ENCODE measurements at regions not wholly inside any gene's neighbourhood (a gene's known extent, or its start where the extent isn't known, plus 50 kb on each side); places are given as distances from the start of the nearest gene placed in this dataset.
A peak's percentile ranks its signal among the peaks of the same experiment; 100 is the strongest.
"Not testable (repeated sequence)": the region's sequence is repeated elsewhere in the genome, so short reads cannot be mapped to it uniquely, and the experiment has no call there.

- no peak for DNase-seq
Observed at GRCh38 chr14:28298156-28298555, 468.4 kb upstream of the FOXG1 start.

DNA sequence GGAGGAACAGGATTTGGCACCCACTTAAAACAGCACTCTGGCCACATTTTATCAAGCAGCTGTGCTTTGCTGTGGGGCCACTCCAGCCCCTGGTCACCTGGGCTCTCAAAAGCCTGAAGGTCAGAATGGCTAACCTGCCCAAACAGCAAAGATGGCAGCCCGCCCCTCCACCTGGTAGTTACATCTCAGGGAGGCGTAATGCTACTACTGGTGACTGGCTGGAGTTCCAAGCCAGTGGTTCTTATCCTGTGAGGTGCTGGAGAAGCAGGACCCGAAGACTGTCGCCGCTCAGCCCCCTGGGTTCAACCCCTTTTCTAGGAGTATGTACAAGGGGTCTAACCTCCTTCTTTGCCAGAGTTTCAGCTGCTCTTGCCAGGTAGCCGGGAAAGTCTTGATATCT, 467.4 kb upstream of the FOXG1 start:
- DNase-seq: no peak

- no peak for DNase-seq
Observed at GRCh38 chr14:28300356-28300755, 466.2 kb upstream of the FOXG1 start.

GRCh38 chr14:28301179-28301578, 465.4 kb upstream of the FOXG1 start:
- no peak for DNase-seq

DNA sequence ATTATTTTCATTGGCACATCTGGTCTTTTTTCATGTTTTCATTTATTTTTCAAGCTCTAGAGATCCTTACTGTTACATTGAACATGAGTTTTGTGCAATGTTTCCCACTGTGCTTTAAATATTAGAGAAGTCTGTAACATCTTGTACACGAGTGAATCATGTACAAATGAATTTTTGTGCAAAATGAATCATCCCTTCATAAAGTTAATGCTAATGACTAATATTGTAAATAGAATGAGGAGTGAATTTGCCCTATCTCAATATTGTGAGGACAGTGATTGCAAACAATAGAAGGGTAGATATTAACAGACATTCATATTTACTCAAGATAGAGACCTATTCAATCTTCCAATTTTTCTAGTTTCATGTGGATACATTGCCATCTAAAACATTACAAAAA, 463.3 kb upstream of the FOXG1 start:
- no peak for DNase-seq

- DNase-seq: no peak
Observed at GRCh38 chr14:28305938-28306337, 460.6 kb upstream of the FOXG1 start.

DNA sequence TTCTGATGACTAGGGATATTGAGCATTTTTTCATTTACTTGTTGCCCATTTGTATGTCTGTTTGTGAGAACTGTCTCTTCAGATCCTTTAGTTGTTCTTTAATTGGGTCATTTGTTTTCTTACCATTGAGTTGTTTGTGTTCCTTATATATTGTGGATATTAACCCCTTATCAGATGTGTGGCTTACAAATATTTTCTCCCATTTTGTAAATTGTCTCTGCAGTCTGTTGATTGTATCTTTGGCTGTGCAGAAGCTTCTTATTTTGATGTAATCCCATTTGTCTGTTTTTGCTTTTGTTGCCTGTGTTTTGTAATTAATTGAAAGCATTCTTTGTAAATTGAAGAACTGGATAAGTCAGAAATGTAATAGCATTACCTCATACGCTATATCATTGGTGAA, 459.1 kb upstream of the FOXG1 start:
- no peak for DNase-seq

DNA sequence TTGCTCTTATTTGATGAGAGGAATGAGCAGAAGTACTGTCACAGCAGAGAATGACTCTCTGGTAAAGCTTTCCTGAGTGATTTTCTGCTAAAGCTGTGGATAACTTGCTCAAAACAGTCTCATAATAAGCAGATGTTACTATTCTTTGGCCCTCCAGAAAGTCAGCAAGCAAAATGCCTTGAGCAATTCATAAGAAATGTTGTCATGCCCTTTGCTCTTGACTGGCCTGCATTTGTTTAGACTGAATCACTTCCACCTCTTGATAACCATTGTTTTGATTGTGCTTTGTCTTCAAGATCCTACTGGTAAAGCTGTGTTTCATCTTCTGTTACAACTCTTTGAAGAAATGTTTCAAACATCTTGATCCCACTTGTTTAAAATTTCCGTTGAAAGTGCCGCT, 457.9 kb upstream of the FOXG1 start:
- DNase-seq: no peak

GRCh38 chr14:28317890-28318675, 448.5 kb upstream of the FOXG1 start:
- DNase-seq: not testable (repeated sequence)

GRCh38 chr14:28321475-28322244, 444.9 kb upstream of the FOXG1 start:
- DNase-seq: no peak

- no peak for DNase-seq
Observed at GRCh38 chr14:28323366-28323765, 443.2 kb upstream of the FOXG1 start.

DNA sequence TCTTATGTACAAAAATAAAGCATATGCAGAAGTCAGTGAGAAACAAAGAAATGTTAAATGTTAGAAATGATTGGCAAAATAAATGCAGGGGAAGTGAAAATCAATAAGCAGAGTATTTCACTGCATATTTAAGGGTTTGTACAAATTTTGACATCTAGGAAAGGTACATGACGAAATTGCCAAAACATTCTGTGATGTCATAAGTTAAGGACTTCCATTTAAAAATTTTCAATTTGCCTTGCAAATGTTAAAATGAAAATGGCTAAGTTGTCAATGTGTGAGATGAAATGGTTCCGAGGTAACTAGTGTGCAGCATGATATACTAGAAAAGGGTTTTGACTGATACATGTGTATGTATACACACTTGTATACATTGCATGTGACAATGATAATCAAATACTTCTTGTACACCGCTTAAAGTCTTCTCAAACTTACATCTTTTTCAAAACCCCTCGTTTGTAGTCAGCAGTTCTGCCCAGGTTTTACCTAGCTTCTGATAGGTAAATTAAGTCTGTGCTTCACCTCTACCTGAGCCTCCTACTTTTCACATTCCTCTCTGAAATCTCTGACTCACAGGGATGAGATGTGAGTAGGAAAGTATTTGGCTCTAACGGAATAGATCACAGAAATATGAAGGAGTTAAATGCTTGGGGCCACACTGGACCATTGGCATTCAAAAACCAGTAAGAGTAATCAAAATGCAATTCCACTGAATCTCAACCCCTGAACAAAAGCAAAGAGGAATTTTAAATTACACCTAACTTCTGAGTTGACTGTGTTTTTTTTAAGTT, 442.4 kb upstream of the FOXG1 start:
- DNase-seq: no peak

DNA sequence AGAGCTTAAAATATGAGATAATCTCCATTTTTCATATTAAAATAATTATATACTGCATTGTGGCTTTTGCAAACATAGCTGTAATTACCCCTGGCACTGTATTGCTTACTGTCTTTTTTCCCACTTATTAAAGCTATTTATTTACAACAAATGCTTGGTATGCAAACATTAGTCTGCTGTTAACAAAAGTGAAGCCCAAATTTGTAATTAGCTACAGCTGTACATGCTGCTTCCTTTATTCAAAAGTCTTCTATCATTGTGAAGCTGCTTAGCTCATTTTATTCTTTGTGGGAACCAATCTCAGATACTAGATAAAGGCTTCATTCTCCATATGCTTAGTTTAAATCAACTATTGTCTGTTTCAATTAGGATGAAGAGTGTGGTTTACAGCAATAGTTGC, 425.8 kb upstream of the FOXG1 start:
- DNase-seq: no peak

- no peak for DNase-seq
Observed at GRCh38 chr14:28344381-28344780, 422.2 kb upstream of the FOXG1 start.

GRCh38 chr14:28348797-28349196, 417.8 kb upstream of the FOXG1 start:
- DNase-seq: no peak

DNA sequence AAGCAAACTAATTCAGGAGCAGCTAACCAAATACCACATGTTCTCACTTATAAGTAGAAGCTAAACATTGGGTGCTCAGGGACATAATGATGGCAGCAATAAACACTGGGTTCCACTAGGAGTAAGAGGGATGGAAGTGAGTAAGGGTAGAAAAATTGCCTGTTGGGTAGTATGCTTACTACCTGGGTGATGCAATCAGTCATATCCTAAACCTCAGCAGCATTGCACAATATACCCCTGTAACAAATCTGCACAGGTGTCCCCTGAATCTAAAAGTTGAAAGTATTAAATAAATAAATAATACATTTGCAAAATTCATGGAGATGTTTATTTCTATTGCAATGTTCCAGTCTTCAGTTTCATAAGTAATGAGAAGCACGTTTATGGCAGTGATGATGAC, 409.8 kb upstream of the FOXG1 start:
- no peak for DNase-seq

- DNase-seq: no peak
Observed at GRCh38 chr14:28361486-28361885, 405.1 kb upstream of the FOXG1 start.

GRCh38 chr14:28365510-28365909, 401.1 kb upstream of the FOXG1 start:
- no peak for DNase-seq

- DNase-seq: no peak
Observed at GRCh38 chr14:28373721-28374120, 392.9 kb upstream of the FOXG1 start.

DNA sequence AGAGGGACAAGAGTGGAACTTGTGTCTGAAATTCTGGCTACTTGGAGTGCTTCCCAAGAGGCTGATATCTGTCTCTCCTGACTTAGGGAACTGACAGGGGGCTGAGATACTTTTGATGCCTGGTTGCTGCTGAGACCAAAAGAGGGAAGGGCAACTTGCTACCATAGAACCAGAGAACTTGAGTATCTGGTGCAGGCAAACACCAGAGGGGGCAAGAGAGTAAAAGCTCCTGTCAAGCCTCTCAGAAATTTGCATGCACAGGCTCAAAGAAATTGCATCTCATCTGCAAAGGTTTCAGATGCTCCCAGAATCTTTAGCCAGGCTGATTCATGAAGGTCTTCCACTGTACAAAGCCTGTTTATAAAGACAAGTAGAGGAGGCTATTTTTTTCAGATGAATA, 391.3 kb upstream of the FOXG1 start:
- DNase-seq: peak; percentile 2

- DNase-seq: no peak
Observed at GRCh38 chr14:28381656-28382055, 384.9 kb upstream of the FOXG1 start.

DNA sequence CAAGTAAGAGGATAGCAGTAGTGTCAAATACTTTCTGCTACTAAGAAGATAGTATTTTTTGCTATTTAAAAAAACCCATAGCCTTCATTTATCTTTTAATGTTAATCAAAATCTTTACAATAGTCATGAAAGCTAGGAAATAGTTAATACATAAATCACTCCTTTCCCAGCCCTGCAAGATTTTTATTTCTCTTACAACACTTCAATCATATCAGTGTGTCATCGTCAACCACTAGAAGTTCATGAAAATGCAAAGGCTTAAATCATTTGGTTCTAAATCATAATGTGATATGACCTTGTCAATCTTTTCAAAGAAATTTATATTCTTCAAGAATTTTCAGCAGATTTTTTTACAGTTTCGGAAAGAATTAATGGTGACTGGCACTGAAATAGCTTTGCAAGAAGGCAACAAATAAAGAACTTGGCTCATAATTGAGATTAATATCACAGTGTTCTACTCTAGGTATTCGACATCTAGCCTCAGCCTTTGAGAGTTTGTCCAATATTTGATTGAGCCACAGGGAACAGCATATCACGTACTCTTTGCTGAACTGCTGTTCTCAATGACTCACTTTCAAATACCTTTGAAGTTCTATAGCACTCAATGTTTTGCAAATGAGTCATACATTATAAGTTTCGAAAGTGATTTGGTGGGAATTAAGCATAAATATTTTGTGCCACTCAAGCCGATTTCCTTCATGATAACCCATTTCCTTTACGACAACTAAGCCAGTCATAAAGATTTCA, 384.0 kb upstream of the FOXG1 start:
- DNase-seq: no peak

GRCh38 chr14:28398506-28398905, 368.1 kb upstream of the FOXG1 start:
- no peak for DNase-seq

Measured in NCI-H345 (cell line).